Adipocyte (in vitro differentiated cells): ENCODE measurements at regions not wholly inside any gene's neighbourhood (a gene's known extent, or its start where the extent isn't known, plus 50 kb on each side); places are given as distances from the start of the nearest gene placed in this dataset.

Source experiments
- DNase-seq: peaks from one replicate; pipeline ENCODE4 v3.0.0-alpha.2; 2015; ENCODE audit warnings: low read depth
- H3K27me3 ChIP-seq: replicated peaks from 2 replicates; pipeline ENCODE4 v1.7.0; 2013; ENCODE audit warnings: mild to moderate bottlenecking, low read length, moderate library complexity; ENCODE audit not compliant: control insufficient read depth, insufficient read depth
- H3K36me3 ChIP-seq: 2 replicates; pipeline ENCODE4 v1.7.0; 2013; ENCODE audit warnings: low read length, mild to moderate bottlenecking, moderate library complexity; ENCODE audit not compliant: control insufficient read depth, insufficient read depth, severe bottlenecking
- H3K4me1 ChIP-seq: 2 replicates; pipeline ENCODE4 v1.7.0; 2013; ENCODE audit warnings: mild to moderate bottlenecking, low read length, moderate library complexity; ENCODE audit not compliant: control insufficient read depth, insufficient read depth
- H3K4me3 ChIP-seq: 2 replicates; pipeline ENCODE4 v1.7.0; 2013; ENCODE audit warnings: mild to moderate bottlenecking, low read length, moderate library complexity
- H3K9ac ChIP-seq: 2 replicates; pipeline ENCODE4 v1.7.0; 2013; ENCODE audit warnings: mild to moderate bottlenecking, low read length, moderate library complexity
- H3K9me3 ChIP-seq: 2 replicates; pipeline ENCODE4 v1.7.0; 2013; ENCODE audit warnings: mild to moderate bottlenecking, low read length, moderate library complexity; ENCODE audit not compliant: control insufficient read depth

- H3K4me1 ChIP-seq, result no peaks in the 10 kb centered on the region
Measured at GRCh38 chr2:198795419-198795818, 662.3 kb downstream of the SATB2 start.

GRCh38 chr2:198791623-198792022 lies 666.1 kb downstream of the SATB2 start:
- H3K4me1 ChIP-seq, result no peaks in the 10 kb centered on the region
- H3K9me3 ChIP-seq, result no peaks in the 10 kb centered on the region
- H3K9ac ChIP-seq, result no peak overlapping the region
- no peaks in the 10 kb centered on the region for H3K27me3 ChIP-seq
- DNase-seq, result no peak
- no peaks in the 10 kb centered on the region for H3K36me3 ChIP-seq
- no peak overlapping the region for H3K4me3 ChIP-seq

More at GRCh38 chr2:198795419-198795818, 662.3 kb downstream of the SATB2 start:
- Histone ChIP-seq H3K4me3 (no peak overlapping the region), H3K27me3 (no peaks in the 10 kb centered on the region), H3K36me3 (no peaks in the 10 kb centered on the region), H3K9ac (no peak overlapping the region), H3K9me3 (no peaks in the 10 kb centered on the region)
- DNase-seq, result no peak

- DNase-seq, result no peak
- Histone ChIP-seq H3K36me3 (no peaks in the 10 kb centered on the region), H3K4me3 (no peak overlapping the region), H3K9me3 (no peaks in the 10 kb centered on the region), H3K27me3 (no peaks in the 10 kb centered on the region), H3K9ac (no peak overlapping the region), H3K4me1 (no peaks in the 10 kb centered on the region)
Measured at GRCh38 chr2:198788676-198789075, 669.1 kb downstream of the SATB2 start.

GRCh38 chr2:198782734-198783133 lies 675.0 kb downstream of the SATB2 start:
- DNase-seq, result no peak
- Histone ChIP-seq H3K36me3 (no peaks in the 10 kb centered on the region), H3K9me3 (no peaks in the 10 kb centered on the region), H3K4me1 (no peaks in the 10 kb centered on the region), H3K27me3 (no peaks in the 10 kb centered on the region), H3K9ac (no peak overlapping the region), H3K4me3 (no peak overlapping the region)

- H3K36me3 ChIP-seq, result no peaks in the 10 kb centered on the region
- H3K27me3 ChIP-seq, result no peaks in the 10 kb centered on the region
- no peak for DNase-seq
- no peak overlapping the region for H3K9ac ChIP-seq
- H3K4me1 ChIP-seq, result no peaks in the 10 kb centered on the region
- no peak overlapping the region for H3K4me3 ChIP-seq
- no peaks in the 10 kb centered on the region for H3K9me3 ChIP-seq
Measured at GRCh38 chr2:198776616-198777406, 680.9 kb downstream of the SATB2 start.

- Histone ChIP-seq H3K4me1 (no peaks in the 10 kb centered on the region), H3K36me3 (no peaks in the 10 kb centered on the region), H3K4me3 (no peak overlapping the region), H3K27me3 (no peaks in the 10 kb centered on the region), H3K9ac (no peak overlapping the region), H3K9me3 (no peaks in the 10 kb centered on the region)
- no peak for DNase-seq
Measured at GRCh38 chr2:198775737-198776136, 682.0 kb downstream of the SATB2 start.

GRCh38 chr2:198774576-198774975 lies 683.2 kb downstream of the SATB2 start:
- DNase-seq, result no peak
- H3K9ac ChIP-seq, result no peak overlapping the region
- H3K4me3 ChIP-seq, result no peak overlapping the region
- H3K36me3 ChIP-seq, result no peaks in the 10 kb centered on the region
- H3K4me1 ChIP-seq, result no peaks in the 10 kb centered on the region
- H3K27me3 ChIP-seq, result no peaks in the 10 kb centered on the region
- H3K9me3 ChIP-seq, result no peaks in the 10 kb centered on the region

- H3K4me1 ChIP-seq, result no peaks in the 10 kb centered on the region
- H3K9me3 ChIP-seq, result no peaks in the 10 kb centered on the region
- no peak overlapping the region for H3K9ac ChIP-seq
- DNase-seq, result no peak
- H3K27me3 ChIP-seq, result no peaks in the 10 kb centered on the region
- H3K36me3 ChIP-seq, result no peaks in the 10 kb centered on the region
- H3K4me3 ChIP-seq, result no peak overlapping the region
Measured at GRCh38 chr2:198767694-198768093, 690.0 kb downstream of the SATB2 start.

GRCh38 chr2:198763793-198764192 lies 693.9 kb downstream of the SATB2 start:
- Histone ChIP-seq H3K36me3 (no peaks in the 10 kb centered on the region), H3K4me3 (no peak overlapping the region), H3K9ac (no peak overlapping the region), H3K4me1 (no peaks in the 10 kb centered on the region), H3K9me3 (no peaks in the 10 kb centered on the region), H3K27me3 (no peaks in the 10 kb centered on the region)
- DNase-seq, result peak; percentile 68

- DNase-seq, result peak; percentile 26
- Histone ChIP-seq H3K4me1 (no peaks in the 10 kb centered on the region), H3K27me3 (no peaks in the 10 kb centered on the region), H3K4me3 (no peak overlapping the region), H3K36me3 (no peaks in the 10 kb centered on the region), H3K9ac (no peak overlapping the region), H3K9me3 (no peaks in the 10 kb centered on the region)
Measured at GRCh38 chr2:198762441-198762840, 695.3 kb downstream of the SATB2 start.

GRCh38 chr2:198757069-198757468 lies 700.7 kb downstream of the SATB2 start:
- no peaks in the 10 kb centered on the region for H3K36me3 ChIP-seq
- no peak overlapping the region for H3K4me3 ChIP-seq
- no peaks in the 10 kb centered on the region for H3K4me1 ChIP-seq
- no peak overlapping the region for H3K9ac ChIP-seq
- no peaks in the 10 kb centered on the region for H3K27me3 ChIP-seq
- DNase-seq, result no peak
- H3K9me3 ChIP-seq, result no peaks in the 10 kb centered on the region

GRCh38 chr2:198756166-198756565 lies 701.6 kb downstream of the SATB2 start:
- H3K9ac ChIP-seq, result no peak overlapping the region
- no peaks in the 10 kb centered on the region for H3K36me3 ChIP-seq

More at GRCh38 chr2:198756166-198756565, 701.6 kb downstream of the SATB2 start:
- Histone ChIP-seq H3K27me3 (no peaks in the 10 kb centered on the region), H3K4me3 (no peak overlapping the region), H3K4me1 (no peaks in the 10 kb centered on the region), H3K9me3 (no peaks in the 10 kb centered on the region)
- DNase-seq, result peak; percentile 83
